HEK293 (cell line): ENCODE measurements at regions not wholly inside any gene's neighbourhood (a gene's known extent, or its start where the extent isn't known, plus 50 kb on each side); places are given as distances from the start of the nearest gene placed in this dataset.

Source experiments
- CTCF ChIA-PET: fragments of 350-600 bp; formaldehyde crosslinking; extraction: SDS; loops from one replicate; lab custom pipeline; 2021; ENCODE audit warnings: antibody characterized with exemption; lab: Yijun Ruan, JAX
- POLR2A ChIA-PET: fragments of 300-600 bp; formaldehyde crosslinking; extraction: SDS; loops from one replicate; lab custom pipeline; 2020; ENCODE audit warnings: antibody characterized with exemption, inconsistent platforms; lab: Yijun Ruan, JAX
- H3K27ac ChIP-seq: fragments of 200-500 bp; sonication (Bioruptor generic); 2 replicates; pipeline ENCODE4 v1.5.1; 2014; ENCODE audit warnings: low read depth, low read length, control low read depth, inconsistent platforms; ENCODE audit errors: extremely low read depth
- H3K36me3 ChIP-seq, 2 experiments: fragments of 200-500 bp in 1 of 2; sonication (Bioruptor generic) in 1 of 2; 1 replicate in 1 of 2; 2 replicates in 1 of 2; pipeline ENCODE4 v1.5.1; 2014 to 2017; ENCODE audit warnings: inconsistent platforms in 2 of 2, low read length in 2 of 2; ENCODE audit not compliant: control insufficient read depth in 2 of 2, insufficient read depth in 1 of 2
- H3K4me1 ChIP-seq: fragments of 200-500 bp; sonication (Bioruptor generic); 2 replicates; pipeline ENCODE4 v1.5.1; 2014; ENCODE audit warnings: mild to moderate bottlenecking, low read length, inconsistent platforms; ENCODE audit not compliant: control insufficient read depth, insufficient read depth
- H3K4me3 ChIP-seq: 2 replicates; pipeline ENCODE4 v1.5.1; 2011; ENCODE audit warnings: low read depth, mild to moderate bottlenecking, control low read depth, low read length, moderate library complexity
- H3K9me3 ChIP-seq: fragments of 200-500 bp; sonication (Bioruptor generic); 2 replicates; pipeline ENCODE4 v1.5.1; 2014; ENCODE audit warnings: low read depth, low read length, inconsistent platforms; ENCODE audit not compliant: control insufficient read depth, insufficient read depth
- PRDM1 ChIP-seq: fragments of 450-650 bp; formaldehyde crosslinking; IDR thresholded peaks from 2 replicates; pipeline ENCODE4; 2016; ENCODE audit warnings: missing biosample characterization, missing genetic modification characterization
- ZBTB1 ChIP-seq: fragments of 450-650 bp; formaldehyde crosslinking; IDR thresholded peaks from 2 replicates; pipeline ENCODE4 v1.5.1; 2016; ENCODE audit warnings: missing biosample characterization, missing genetic modification characterization
- ZNF112 ChIP-seq: fragments of 450-650 bp; formaldehyde crosslinking; IDR thresholded peaks from 2 replicates; pipeline ENCODE4 v1.5.0; 2017; ENCODE audit warnings: missing biosample characterization, missing genetic modification characterization
- ZNF132 ChIP-seq: fragments of 450-650 bp; formaldehyde crosslinking; IDR thresholded peaks from 2 replicates; pipeline ENCODE4 v1.5.1; 2017; ENCODE audit warnings: missing biosample characterization, missing genetic modification characterization, borderline replicate concordance
- ZNF133 ChIP-seq: fragments of 450-650 bp; formaldehyde crosslinking; IDR thresholded peaks from 2 replicates; pipeline ENCODE4 v1.5.1; 2016; ENCODE audit warnings: missing biosample characterization, missing genetic modification characterization
- ZNF140 ChIP-seq: fragments of 450-650 bp; formaldehyde crosslinking; IDR thresholded peaks from 2 replicates; pipeline ENCODE4 v1.5.1; 2016; ENCODE audit warnings: missing biosample characterization, missing genetic modification characterization
- ZNF174 ChIP-seq: fragments of 450-650 bp; formaldehyde crosslinking; IDR thresholded peaks from 2 replicates; pipeline ENCODE4 v1.5.0; 2017; ENCODE audit warnings: missing biosample characterization, mild to moderate bottlenecking, missing genetic modification characterization
- ZNF175 ChIP-seq: fragments of 450-650 bp; formaldehyde crosslinking; IDR thresholded peaks from 2 replicates; pipeline ENCODE4 v1.5.1; 2016; ENCODE audit warnings: missing biosample characterization, missing genetic modification characterization
- ZNF221 ChIP-seq: fragments of 450-650 bp; formaldehyde crosslinking; IDR thresholded peaks from 2 replicates; pipeline ENCODE4 v1.5.1; 2017; ENCODE audit warnings: missing biosample characterization, missing genetic modification characterization, borderline replicate concordance
- ZNF394 ChIP-seq: fragments of 450-650 bp; formaldehyde crosslinking; IDR thresholded peaks from 2 replicates; pipeline ENCODE4 v1.5.1; 2016; ENCODE audit warnings: missing biosample characterization, missing genetic modification characterization, mild to moderate bottlenecking, moderate library complexity, borderline replicate concordance
- ZNF404 ChIP-seq: fragments of 450-650 bp; formaldehyde crosslinking; IDR thresholded peaks from 2 replicates; pipeline ENCODE4 v1.5.1; 2017; ENCODE audit warnings: missing biosample characterization, missing genetic modification characterization
- ZNF433 ChIP-seq: fragments of 450-650 bp; formaldehyde crosslinking; IDR thresholded peaks from 2 replicates; pipeline ENCODE4 v1.5.1; 2016; ENCODE audit warnings: missing biosample characterization, missing genetic modification characterization, low read depth
- ZNF544 ChIP-seq: fragments of 450-650 bp; formaldehyde crosslinking; IDR thresholded peaks from 2 replicates; pipeline ENCODE4 v1.5.0; 2017; ENCODE audit warnings: missing biosample characterization, missing genetic modification characterization
- ZNF549 ChIP-seq: fragments of 450-650 bp; IDR thresholded peaks from 2 replicates; pipeline ENCODE4 v1.5.1; 2018; ENCODE audit warnings: missing biosample characterization, missing genetic modification characterization, mild to moderate bottlenecking, inconsistent platforms, moderate library complexity
- ZNF560 ChIP-seq: fragments of 450-650 bp; formaldehyde crosslinking; IDR thresholded peaks from 2 replicates; pipeline ENCODE4 v1.5.1; 2017; ENCODE audit warnings: missing biosample characterization, missing genetic modification characterization, borderline replicate concordance
- ZNF658 ChIP-seq: fragments of 450-650 bp; formaldehyde crosslinking; IDR thresholded peaks from 2 replicates; pipeline ENCODE4; 2016; ENCODE audit warnings: missing biosample characterization, missing genetic modification characterization
- ZNF660 ChIP-seq: fragments of 450-650 bp; IDR thresholded peaks from 2 replicates; pipeline ENCODE4 v1.5.1; 2018; ENCODE audit warnings: missing biosample characterization, mild to moderate bottlenecking, missing genetic modification characterization
- ZNF768 ChIP-seq: fragments of 450-650 bp; formaldehyde crosslinking; IDR thresholded peaks from 2 replicates; pipeline ENCODE4 v1.5.1; 2018; ENCODE audit warnings: missing biosample characterization, mild to moderate bottlenecking, missing genetic modification characterization
- ZNF792 ChIP-seq: fragments of 450-650 bp; formaldehyde crosslinking; IDR thresholded peaks from 2 replicates; pipeline ENCODE4 v1.5.1; 2016; ENCODE audit warnings: missing biosample characterization, missing genetic modification characterization
- TF ChIP-seq, protein P1 (sequence below): fragments of 450-650 bp; formaldehyde crosslinking; IDR thresholded peaks from 2 replicates; pipeline ENCODE4 v1.5.1; 2017; ENCODE audit warnings: missing biosample characterization, missing genetic modification characterization
- TF ChIP-seq, protein P2 (sequence below): fragments of 450-650 bp; formaldehyde crosslinking; conservative IDR thresholded peaks from 2 replicates; pipeline ENCODE4 v1.5.1; 2016; ENCODE audit warnings: low read depth, missing biosample characterization, missing genetic modification characterization
- TF ChIP-seq, protein P3 (sequence below): fragments of 450-650 bp; formaldehyde crosslinking; IDR thresholded peaks from 2 replicates; pipeline ENCODE4; 2016; ENCODE audit warnings: missing biosample characterization, missing genetic modification characterization
- TF ChIP-seq, protein P4 (sequence below): fragments of 450-650 bp; formaldehyde crosslinking; IDR thresholded peaks from 2 replicates; pipeline ENCODE4 v1.5.1; 2016; ENCODE audit warnings: missing biosample characterization, missing genetic modification characterization, low read depth
- TF ChIP-seq, protein P5 (sequence below): fragments of 450-650 bp; IDR thresholded peaks from 2 replicates; pipeline ENCODE4 v1.5.1; 2018; ENCODE audit warnings: missing biosample characterization, missing genetic modification characterization

DNA sequence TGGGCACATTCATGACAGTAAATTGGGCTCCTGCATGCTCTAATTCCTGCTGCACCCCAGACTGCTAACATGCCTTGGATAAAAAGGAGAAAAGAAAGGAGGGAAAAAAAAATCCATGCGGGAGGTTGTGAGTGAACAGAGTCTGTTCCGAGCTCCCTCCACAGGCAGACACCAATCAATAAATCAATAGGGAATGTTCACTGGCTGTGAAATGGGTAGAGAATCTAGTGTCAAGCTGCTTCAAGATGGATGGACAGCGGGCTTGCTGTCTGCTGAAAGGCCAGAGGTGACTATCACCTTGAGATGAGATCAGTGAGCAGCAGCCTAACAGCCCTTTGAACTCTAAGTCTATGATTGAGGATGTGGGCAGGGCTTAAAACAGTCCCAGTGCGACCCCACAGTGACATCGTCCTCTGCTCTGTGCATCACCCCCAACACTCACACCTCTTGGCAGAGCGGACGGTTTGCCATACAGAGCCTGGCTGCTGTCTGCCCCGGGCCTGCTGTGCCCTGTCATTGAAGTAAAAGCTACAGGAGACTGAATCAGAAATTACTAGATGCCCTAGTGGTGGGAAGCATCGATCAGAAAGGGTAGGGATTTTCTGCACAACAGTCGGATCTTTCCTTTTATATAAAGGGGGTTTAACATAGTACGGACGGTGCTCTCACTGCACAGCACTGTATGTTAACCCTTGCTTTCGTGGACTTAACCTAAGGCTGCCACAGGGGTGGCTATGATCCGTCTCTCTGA lies 247.9 kb upstream of the ONECUT1 start (continued):
- no peak for TF ChIP-seq ZNF658 (tag by site-specific recombination)
- TF ChIP-seq, protein P1, sequence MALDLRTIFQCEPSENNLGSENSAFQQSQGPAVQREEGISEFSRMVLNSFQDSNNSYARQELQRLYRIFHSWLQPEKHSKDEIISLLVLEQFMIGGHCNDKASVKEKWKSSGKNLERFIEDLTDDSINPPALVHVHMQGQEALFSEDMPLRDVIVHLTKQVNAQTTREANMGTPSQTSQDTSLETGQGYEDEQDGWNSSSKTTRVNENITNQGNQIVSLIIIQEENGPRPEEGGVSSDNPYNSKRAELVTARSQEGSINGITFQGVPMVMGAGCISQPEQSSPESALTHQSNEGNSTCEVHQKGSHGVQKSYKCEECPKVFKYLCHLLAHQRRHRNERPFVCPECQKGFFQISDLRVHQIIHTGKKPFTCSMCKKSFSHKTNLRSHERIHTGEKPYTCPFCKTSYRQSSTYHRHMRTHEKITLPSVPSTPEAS (tag by site-specific recombination), result no peak
- TF ChIP-seq, protein P2, sequence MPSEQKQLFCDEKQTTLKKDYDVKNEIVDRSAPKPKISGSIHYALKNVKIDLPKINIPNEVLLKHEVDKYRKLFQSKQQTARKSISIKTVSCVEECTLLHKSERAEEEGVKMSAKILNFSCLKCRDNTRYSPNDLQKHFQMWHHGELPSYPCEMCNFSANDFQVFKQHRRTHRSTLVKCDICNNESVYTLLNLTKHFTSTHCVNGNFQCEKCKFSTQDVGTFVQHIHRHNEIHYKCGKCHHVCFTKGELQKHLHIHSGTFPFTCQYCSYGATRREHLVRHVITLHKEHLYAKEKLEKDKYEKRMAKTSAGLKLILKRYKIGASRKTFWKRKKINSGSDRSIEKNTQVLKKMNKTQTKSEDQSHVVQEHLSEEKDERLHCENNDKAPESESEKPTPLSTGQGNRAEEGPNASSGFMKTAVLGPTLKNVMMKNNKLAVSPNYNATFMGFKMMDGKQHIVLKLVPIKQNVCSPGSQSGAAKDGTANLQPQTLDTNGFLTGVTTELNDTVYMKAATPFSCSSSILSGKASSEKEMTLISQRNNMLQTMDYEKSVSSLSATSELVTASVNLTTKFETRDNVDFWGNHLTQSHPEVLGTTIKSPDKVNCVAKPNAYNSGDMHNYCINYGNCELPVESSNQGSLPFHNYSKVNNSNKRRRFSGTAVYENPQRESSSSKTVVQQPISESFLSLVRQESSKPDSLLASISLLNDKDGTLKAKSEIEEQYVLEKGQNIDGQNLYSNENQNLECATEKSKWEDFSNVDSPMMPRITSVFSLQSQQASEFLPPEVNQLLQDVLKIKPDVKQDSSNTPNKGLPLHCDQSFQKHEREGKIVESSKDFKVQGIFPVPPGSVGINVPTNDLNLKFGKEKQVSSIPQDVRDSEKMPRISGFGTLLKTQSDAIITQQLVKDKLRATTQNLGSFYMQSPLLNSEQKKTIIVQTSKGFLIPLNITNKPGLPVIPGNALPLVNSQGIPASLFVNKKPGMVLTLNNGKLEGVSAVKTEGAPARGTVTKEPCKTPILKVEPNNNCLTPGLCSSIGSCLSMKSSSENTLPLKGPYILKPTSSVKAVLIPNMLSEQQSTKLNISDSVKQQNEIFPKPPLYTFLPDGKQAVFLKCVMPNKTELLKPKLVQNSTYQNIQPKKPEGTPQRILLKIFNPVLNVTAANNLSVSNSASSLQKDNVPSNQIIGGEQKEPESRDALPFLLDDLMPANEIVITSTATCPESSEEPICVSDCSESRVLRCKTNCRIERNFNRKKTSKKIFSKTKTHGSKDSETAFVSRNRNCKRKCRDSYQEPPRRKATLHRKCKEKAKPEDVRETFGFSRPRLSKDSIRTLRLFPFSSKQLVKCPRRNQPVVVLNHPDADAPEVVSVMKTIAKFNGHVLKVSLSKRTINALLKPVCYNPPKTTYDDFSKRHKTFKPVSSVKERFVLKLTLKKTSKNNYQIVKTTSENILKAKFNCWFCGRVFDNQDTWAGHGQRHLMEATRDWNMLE (tag by site-specific recombination), result no peak
- no peak for TF ChIP-seq ZNF549 (tag by site-specific recombination)
- TF ChIP-seq ZNF768, result no peak
- TF ChIP-seq ZNF660 (tag by site-specific recombination), result no peak
- no peak for TF ChIP-seq ZNF140
- TF ChIP-seq, all 188 proteins: peak for 0

DNA sequence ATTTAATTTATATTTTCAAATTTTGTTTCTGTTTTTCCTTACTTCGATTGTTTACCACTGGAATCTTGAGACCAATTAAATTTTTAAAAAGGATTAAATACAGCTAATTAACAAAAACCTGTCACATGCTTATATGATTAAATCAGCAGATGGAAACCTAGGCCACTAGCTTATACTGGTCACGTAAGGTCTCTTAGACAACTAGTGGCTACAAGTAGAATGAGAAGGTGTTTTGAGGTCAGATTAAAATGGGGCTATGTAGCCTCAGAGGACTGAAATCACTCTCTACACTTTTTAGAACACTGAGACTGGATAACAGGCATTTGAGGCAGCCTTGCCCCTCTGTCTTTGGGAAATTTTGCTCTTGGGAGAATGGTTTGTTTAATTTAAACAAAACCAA lies 246.5 kb upstream of the ONECUT1 start:
- no peak overlapping the region for H3K4me3 ChIP-seq
- POLR2A ChIA-PET, result no interaction called here
- H3K9me3 ChIP-seq, result no peaks in the 10 kb centered on the region
- H3K27ac ChIP-seq, result no peak overlapping the region
- TF ChIP-seq, protein P3, sequence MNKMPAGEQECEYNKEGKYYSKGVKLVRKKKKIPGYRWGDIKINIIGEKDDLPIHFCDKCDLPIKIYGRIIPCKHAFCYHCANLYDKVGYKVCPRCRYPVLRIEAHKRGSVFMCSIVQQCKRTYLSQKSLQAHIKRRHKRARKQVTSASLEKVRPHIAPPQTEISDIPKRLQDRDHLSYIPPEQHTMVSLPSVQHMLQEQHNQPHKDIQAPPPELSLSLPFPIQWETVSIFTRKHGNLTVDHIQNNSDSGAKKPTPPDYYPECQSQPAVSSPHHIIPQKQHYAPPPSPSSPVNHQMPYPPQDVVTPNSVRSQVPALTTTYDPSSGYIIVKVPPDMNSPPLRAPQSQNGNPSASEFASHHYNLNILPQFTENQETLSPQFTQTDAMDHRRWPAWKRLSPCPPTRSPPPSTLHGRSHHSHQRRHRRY (tag by site-specific recombination), result no peak
- no peak for TF ChIP-seq ZNF404 (tag by site-specific recombination)
- TF ChIP-seq ZBTB1, result no peak
- TF ChIP-seq, protein P4, sequence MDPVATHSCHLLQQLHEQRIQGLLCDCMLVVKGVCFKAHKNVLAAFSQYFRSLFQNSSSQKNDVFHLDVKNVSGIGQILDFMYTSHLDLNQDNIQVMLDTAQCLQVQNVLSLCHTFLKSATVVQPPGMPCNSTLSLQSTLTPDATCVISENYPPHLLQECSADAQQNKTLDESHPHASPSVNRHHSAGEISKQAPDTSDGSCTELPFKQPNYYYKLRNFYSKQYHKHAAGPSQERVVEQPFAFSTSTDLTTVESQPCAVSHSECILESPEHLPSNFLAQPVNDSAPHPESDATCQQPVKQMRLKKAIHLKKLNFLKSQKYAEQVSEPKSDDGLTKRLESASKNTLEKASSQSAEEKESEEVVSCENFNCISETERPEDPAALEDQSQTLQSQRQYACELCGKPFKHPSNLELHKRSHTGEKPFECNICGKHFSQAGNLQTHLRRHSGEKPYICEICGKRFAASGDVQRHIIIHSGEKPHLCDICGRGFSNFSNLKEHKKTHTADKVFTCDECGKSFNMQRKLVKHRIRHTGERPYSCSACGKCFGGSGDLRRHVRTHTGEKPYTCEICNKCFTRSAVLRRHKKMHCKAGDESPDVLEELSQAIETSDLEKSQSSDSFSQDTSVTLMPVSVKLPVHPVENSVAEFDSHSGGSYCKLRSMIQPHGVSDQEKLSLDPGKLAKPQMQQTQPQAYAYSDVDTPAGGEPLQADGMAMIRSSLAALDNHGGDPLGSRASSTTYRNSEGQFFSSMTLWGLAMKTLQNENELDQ (tag by site-specific recombination), result no peak
- no peak for TF ChIP-seq ZNF112 (tag by site-specific recombination)
- no peak for TF ChIP-seq ZNF433 (tag by site-specific recombination)
- no peak for TF ChIP-seq ZNF394 (tag by site-specific recombination)
- no peak for TF ChIP-seq ZNF544
- no peak for TF ChIP-seq ZNF174 (tag by site-specific recombination)
- TF ChIP-seq ZNF132 (tag by site-specific recombination), result no peak
- no peak for TF ChIP-seq ZNF175
- TF ChIP-seq ZNF133, result no peak
- TF ChIP-seq ZNF221 (tag by site-specific recombination), result no peak
- no peak for TF ChIP-seq ZNF560 (tag by site-specific recombination)
- TF ChIP-seq, protein P5, sequence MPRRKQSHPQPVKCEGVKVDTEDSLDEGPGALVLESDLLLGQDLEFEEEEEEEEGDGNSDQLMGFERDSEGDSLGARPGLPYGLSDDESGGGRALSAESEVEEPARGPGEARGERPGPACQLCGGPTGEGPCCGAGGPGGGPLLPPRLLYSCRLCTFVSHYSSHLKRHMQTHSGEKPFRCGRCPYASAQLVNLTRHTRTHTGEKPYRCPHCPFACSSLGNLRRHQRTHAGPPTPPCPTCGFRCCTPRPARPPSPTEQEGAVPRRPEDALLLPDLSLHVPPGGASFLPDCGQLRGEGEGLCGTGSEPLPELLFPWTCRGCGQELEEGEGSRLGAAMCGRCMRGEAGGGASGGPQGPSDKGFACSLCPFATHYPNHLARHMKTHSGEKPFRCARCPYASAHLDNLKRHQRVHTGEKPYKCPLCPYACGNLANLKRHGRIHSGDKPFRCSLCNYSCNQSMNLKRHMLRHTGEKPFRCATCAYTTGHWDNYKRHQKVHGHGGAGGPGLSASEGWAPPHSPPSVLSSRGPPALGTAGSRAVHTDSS (tag by site-specific recombination), result no peak
- TF ChIP-seq ZNF792 (tag by site-specific recombination), result no peak
- no peak for TF ChIP-seq PRDM1
- CTCF ChIA-PET, result no interaction called here
- no peaks in the 10 kb centered on the region for H3K4me1 ChIP-seq
- H3K36me3 ChIP-seq, result no peaks in the 10 kb centered on the region
